ENCODE measurements at regions not wholly inside any gene's neighbourhood (a gene's known extent, or its start where the extent isn't known, plus 50 kb on each side); places are given as distances from the start of the nearest gene placed in this dataset.
A peak's percentile ranks its signal among the peaks of the same experiment; 100 is the strongest.

DNA sequence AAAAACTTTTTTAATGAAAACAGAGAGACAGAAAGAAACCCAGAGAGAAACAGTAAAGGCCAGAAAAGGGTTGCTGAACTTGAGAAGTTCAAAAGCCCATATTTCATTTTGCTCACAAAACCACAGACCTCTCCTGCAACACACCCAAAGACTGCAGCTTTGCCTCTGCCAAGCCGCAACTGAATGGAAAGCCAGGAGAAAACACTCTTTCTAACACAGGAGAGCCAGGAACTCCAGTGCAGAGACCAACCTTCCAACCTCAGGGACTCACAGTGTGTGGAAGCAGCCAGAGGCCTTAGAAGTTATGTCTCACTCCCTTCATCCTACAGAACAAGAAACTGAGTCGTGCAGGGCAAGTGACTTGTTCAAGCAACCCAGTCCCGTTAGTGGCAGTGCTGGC, 163.1 kb upstream of the HES1 start:
- no peak for DNase-seq (ENCODE audit: low read depth)
- H3K4me3 ChIP-seq (ENCODE audit: low read depth, low read length) = no peak overlapping the region
- no peaks in the 10 kb centered on the region for H3K27me3 ChIP-seq (ENCODE audit: control insufficient read depth, insufficient read depth, low read length)

DNA sequence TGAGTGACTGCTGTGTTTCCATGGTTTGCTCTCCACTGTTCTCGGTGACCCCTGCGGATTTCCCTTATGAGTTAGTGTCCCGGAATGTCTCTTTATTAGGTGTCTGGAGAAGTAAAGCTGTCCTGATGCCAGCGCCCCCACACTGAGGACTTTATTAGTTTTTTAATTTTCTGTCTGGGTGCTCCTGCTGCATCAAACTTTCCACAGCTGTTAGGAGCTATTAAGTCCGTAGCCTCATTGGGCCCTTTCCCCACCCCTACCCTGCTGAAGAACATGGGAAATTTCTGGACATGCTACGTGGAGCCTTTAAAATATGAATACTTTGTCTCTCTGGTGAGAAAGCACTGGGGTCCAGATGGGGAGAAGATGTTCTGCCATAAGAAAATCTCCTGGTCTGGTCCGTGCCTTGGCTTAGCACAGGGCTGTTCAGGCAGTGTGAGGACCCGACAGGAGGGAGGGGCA, 161.7 kb upstream of the HES1 start:
- no peaks in the 10 kb centered on the region for H3K36me3 ChIP-seq (ENCODE audit: control insufficient read depth, insufficient read depth, low read length)
- peak; percentile 66 for DNase-seq (ENCODE audit: low read depth)
- H3K4me3 ChIP-seq (ENCODE audit: low read depth, low read length) = no peak overlapping the region
- TF ChIP-seq, protein P1, sequence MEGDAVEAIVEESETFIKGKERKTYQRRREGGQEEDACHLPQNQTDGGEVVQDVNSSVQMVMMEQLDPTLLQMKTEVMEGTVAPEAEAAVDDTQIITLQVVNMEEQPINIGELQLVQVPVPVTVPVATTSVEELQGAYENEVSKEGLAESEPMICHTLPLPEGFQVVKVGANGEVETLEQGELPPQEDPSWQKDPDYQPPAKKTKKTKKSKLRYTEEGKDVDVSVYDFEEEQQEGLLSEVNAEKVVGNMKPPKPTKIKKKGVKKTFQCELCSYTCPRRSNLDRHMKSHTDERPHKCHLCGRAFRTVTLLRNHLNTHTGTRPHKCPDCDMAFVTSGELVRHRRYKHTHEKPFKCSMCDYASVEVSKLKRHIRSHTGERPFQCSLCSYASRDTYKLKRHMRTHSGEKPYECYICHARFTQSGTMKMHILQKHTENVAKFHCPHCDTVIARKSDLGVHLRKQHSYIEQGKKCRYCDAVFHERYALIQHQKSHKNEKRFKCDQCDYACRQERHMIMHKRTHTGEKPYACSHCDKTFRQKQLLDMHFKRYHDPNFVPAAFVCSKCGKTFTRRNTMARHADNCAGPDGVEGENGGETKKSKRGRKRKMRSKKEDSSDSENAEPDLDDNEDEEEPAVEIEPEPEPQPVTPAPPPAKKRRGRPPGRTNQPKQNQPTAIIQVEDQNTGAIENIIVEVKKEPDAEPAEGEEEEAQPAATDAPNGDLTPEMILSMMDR (IDR thresholded peaks at IDR 0.05; ENCODE audit: insufficient read depth, low read length, poor library complexity, severe bottlenecking) = no peak
- no peaks in the 10 kb centered on the region for H3K27me3 ChIP-seq (ENCODE audit: control insufficient read depth, insufficient read depth, low read length)

More for the DNA sequence above, 163.1 kb upstream of the HES1 start:
- TF ChIP-seq, protein P1 (IDR thresholded peaks at IDR 0.05; ENCODE audit: insufficient read depth, low read length, poor library complexity, severe bottlenecking) = no peak
- H3K36me3 ChIP-seq (ENCODE audit: control insufficient read depth, insufficient read depth, low read length) = no peaks in the 10 kb centered on the region

DNA sequence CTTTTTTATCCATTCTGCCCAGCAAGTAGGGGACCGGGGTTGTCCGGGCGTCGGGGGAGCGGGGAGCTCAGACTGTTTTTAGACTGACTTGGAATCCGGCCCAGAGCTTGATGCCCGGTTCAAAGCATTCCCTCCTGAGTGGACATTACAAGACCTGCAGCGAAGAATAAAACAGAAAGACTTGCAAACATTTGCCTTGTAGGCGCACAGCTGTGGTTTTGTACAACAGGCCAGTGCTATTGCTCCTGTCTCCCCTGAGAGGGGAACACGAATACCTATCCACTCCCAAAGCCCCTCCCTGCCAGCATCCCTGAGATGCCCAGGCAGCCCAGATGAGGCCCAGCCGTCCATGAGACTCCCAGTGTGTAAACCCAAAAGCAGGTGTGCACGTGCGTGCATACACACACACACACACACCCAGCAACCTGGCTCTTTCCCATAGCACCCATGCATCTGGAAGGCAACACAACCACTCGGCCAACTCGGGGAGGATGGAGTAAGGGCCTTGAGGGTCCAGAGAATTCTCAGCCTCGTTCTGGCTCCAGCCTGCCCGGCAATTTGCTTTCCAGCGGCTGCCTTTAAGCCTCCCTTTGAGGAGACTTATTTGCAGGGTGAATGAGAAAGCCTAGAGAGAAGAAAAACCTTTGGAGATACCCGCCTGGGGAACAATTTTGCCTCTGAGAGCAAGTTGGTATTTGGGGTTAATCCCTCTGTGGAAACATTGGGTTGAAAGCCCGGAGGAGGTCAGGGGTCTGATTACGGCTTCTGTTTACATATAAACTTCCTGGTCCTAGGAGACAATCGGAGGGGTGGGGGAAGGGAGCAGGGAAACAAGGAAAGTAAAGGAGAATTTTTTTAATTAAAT, 161.0 kb upstream of the HES1 start:
- no peak overlapping the region for H3K4me3 ChIP-seq (ENCODE audit: low read depth, low read length)
- TF ChIP-seq, protein P1 (IDR thresholded peaks at IDR 0.05; ENCODE audit: insufficient read depth, low read length, poor library complexity, severe bottlenecking) = no peak
- no peaks in the 10 kb centered on the region for H3K27me3 ChIP-seq (ENCODE audit: control insufficient read depth, insufficient read depth, low read length)
- no peaks in the 10 kb centered on the region for H3K36me3 ChIP-seq (ENCODE audit: control insufficient read depth, insufficient read depth, low read length)
- DNase-seq (ENCODE audit: low read depth) = no peak

DNA sequence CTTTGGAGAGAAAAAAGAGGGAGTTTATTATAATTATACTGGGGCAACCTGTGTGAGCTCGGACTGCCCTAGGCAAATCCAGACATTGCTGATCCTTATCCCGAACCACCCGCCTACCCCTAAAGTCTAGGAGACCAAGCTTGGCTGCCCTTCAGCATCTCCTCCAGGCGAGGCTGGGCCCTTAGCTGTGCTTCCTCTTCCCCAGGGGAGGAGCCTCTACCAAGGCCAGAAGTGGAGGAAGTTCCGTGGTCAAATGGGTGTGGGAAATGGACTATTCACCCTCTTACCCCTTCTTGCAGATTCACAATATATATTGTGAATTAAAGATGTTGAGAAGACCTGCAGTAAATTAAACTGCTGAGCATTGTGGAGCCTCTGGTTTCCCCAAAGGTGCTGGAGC, 158.3 kb upstream of the HES1 start:
- Histone ChIP-seq H3K36me3 (ENCODE audit: control insufficient read depth, insufficient read depth, low read length) (no peaks in the 10 kb centered on the region), H3K4me3 (ENCODE audit: low read depth, low read length) (no peak overlapping the region), H3K27me3 (ENCODE audit: control insufficient read depth, insufficient read depth, low read length) (no peaks in the 10 kb centered on the region)
- TF ChIP-seq, protein P1 (IDR thresholded peaks at IDR 0.05; ENCODE audit: insufficient read depth, low read length, poor library complexity, severe bottlenecking) = no peak
- DNase-seq (ENCODE audit: low read depth) = no peak

DNA sequence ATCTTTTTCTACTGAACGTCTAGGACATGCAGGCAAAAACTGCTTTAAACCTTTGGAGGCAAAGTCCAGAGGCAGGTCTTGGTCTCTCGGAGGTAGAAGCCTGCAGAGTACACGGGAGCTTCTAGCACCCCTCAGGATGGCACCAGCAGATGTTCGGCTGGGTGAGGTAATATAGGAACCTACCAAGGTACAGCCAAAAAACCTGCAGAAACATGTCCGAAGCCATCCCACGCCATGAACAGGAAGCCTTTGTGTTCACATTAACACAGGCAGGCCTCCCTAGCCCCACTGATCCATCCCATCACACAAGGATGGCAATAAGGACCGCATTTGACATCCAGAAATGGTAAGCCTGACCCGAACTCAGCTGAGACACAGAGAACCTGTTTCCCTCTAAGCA, 157.9 kb upstream of the HES1 start:
- TF ChIP-seq, protein P1 (IDR thresholded peaks at IDR 0.05; ENCODE audit: insufficient read depth, low read length, poor library complexity, severe bottlenecking) = no peak
- no peaks in the 10 kb centered on the region for H3K27me3 ChIP-seq (ENCODE audit: control insufficient read depth, insufficient read depth, low read length)
- H3K4me3 ChIP-seq (ENCODE audit: low read depth, low read length) = no peak overlapping the region
- no peak for DNase-seq (ENCODE audit: low read depth)
- H3K36me3 ChIP-seq (ENCODE audit: control insufficient read depth, insufficient read depth, low read length) = no peaks in the 10 kb centered on the region
